B cell (primary cell): ENCODE measurements at regions not wholly inside any gene's neighbourhood (a gene's known extent, or its start where the extent isn't known, plus 50 kb on each side); places are given as distances from the start of the nearest gene placed in this dataset.

Experiments used
- ATAC-seq: fragments of 200-7000 bp; cut with Tn5 transposase; one replicate; pipeline ENCODE4 v1.10.0; 2021; ENCODE audit warnings: low read depth, mild to moderate bottlenecking, moderate number of reproducible peaks, moderate library complexity
- CTCF ChIA-PET: fragments of 350-600 bp; sonication (Branson Sonifier 250); formaldehyde crosslinking; loops from one replicate; lab custom pipeline; 2021; ENCODE audit warnings: antibody characterized with exemption, inconsistent platforms; lab: Charles Lee
- POLR2A ChIA-PET: fragments of 350-600 bp; sonication (Branson Sonifier 250); formaldehyde crosslinking; loops from one replicate; lab custom pipeline; 2021; ENCODE audit warnings: antibody characterized with exemption; lab: Charles Lee
- DNase-seq: peaks from one replicate; pipeline ENCODE4 v3.0.0; 2013
- H2AFZ ChIP-seq: 2 replicates; pipeline ENCODE4 v1.6.1; 2012; ENCODE audit warnings: mild to moderate bottlenecking, low read depth, low read length; ENCODE audit not compliant: insufficient read depth, poor library complexity, severe bottlenecking
- H3K27ac ChIP-seq, 2 donors: 1 replicate in 1 of 2; 2 replicates in 1 of 2; pipeline ENCODE4 v1.5.1; 2012 to 2013; ENCODE audit warnings: low read length in 2 of 2, mild to moderate bottlenecking in 2 of 2, moderate library complexity in 1 of 2
- H3K27me3 ChIP-seq, 4 experiments: fragments of 200-600 bp in 1 of 4; sonication (generic) in 1 of 4; replicated peaks in 1 of 4; 1 replicate in 2 of 4; 2 replicates in 2 of 4; pipeline versions ENCODE4 v1.6.1 to v1.7.0; 2013 to 2016; ENCODE audit warnings: low read length in 3 of 4, mild to moderate bottlenecking in 2 of 4, mixed read lengths in 1 of 4, moderate library complexity in 1 of 4; ENCODE audit not compliant: insufficient read depth in 4 of 4, control insufficient read depth in 3 of 4; ENCODE audit errors: control extremely low read depth in 1 of 4
- H3K36me3 ChIP-seq, 2 experiments: replicated peaks in 1 of 2; 1 replicate in 1 of 2; 2 replicates in 1 of 2; pipeline versions ENCODE4 v1.6.1 to v1.7.1; 2013; ENCODE audit warnings: low read length in 1 of 2; ENCODE audit not compliant: insufficient read depth in 2 of 2, control insufficient read depth in 1 of 2; ENCODE audit errors: control extremely low read depth in 1 of 2, extremely low read depth in 1 of 2
- H3K4me1 ChIP-seq, 2 donors: fragments of 200-600 bp in 1 of 2; sonication (generic) in 1 of 2; 1 replicate in 1 of 2; 2 replicates in 1 of 2; pipeline versions ENCODE4 v1.5.1 to v1.6.1; 2013 to 2017; ENCODE audit warnings: low read length in 2 of 2; ENCODE audit not compliant: control insufficient read depth in 2 of 2, insufficient read depth in 2 of 2
- H3K4me2 ChIP-seq: replicated peaks from 2 replicates; pipeline ENCODE3; 2012; ENCODE audit warnings: mild to moderate bottlenecking, low read depth, low read length; ENCODE audit not compliant: poor library complexity, severe bottlenecking
- H3K4me3 ChIP-seq, 5 experiments: fragments of 200-600 bp in 1 of 5; sonication (generic) in 1 of 5; 1 replicate in 3 of 5; 2 replicates in 2 of 5; pipeline versions ENCODE4 v1.5.1 to v1.7.0; 2011 to 2016; ENCODE audit warnings: low read length in 4 of 5, mild to moderate bottlenecking in 4 of 5, low read depth in 2 of 5, control low read depth in 1 of 5, moderate library complexity in 1 of 5; ENCODE audit not compliant: insufficient read depth in 1 of 5; ENCODE audit errors: control extremely low read depth in 1 of 5, extremely low read depth in 1 of 5
- H3K79me2 ChIP-seq: fragments of 200-600 bp; sonication (generic); one replicate; pipeline ENCODE4 v1.6.0; 2016; ENCODE audit warnings: low read length; ENCODE audit not compliant: control insufficient read depth, insufficient read depth
- H3K9ac ChIP-seq: fragments of 200-600 bp; sonication (generic); 2 replicates; pipeline ENCODE4 v1.6.1; 2017; ENCODE audit warnings: mild to moderate bottlenecking, low read length, moderate library complexity
- H3K9me3 ChIP-seq, 3 donors: one replicate each; pipeline versions ENCODE4 v1.6.1 to v1.7.1; 2013; ENCODE audit warnings: low read length in 2 of 3; ENCODE audit not compliant: control insufficient read depth in 2 of 3, insufficient read depth in 1 of 3; ENCODE audit errors: control extremely low read depth in 1 of 3
- H4K20me1 ChIP-seq: 2 replicates; pipeline ENCODE4 v1.6.0; 2012; ENCODE audit warnings: mild to moderate bottlenecking, low read length; ENCODE audit not compliant: insufficient read depth, control insufficient read depth, poor library complexity, severe bottlenecking
- H3K27ac Mint-ChIP-seq: one replicate; pipeline ENCODE4 v1.8.0; 2021; ENCODE audit warnings: mixed read lengths
- H3K27me3 Mint-ChIP-seq: one replicate; pipeline ENCODE4 v1.8.0; 2021; ENCODE audit warnings: mixed read lengths
- H3K4me1 Mint-ChIP-seq: one replicate; pipeline ENCODE4 v1.8.0; 2021; ENCODE audit warnings: mixed read lengths
- H3K4me3 Mint-ChIP-seq: one replicate; pipeline ENCODE4 v1.8.0; 2021; ENCODE audit warnings: mixed read lengths
- H3K9me3 Mint-ChIP-seq: one replicate; pipeline ENCODE4 v1.8.0; 2022; ENCODE audit warnings: mixed read lengths; ENCODE audit not compliant: insufficient read depth
- EZH2 ChIP-seq: IDR thresholded peaks from 2 replicates; pipeline ENCODE4 v1.6.1; 2012; ENCODE audit warnings: borderline replicate concordance, low read depth, mild to moderate bottlenecking, moderate library complexity, low read length; ENCODE audit not compliant: insufficient read depth, poor library complexity, severe bottlenecking
- WGBS: methylation state at CpG from one replicate; pipeline ENCODE4 v1.1.5; 2013; ENCODE audit warnings: missing lambda C conversion rate; ENCODE audit not compliant: insufficient coverage; 5-methylcytosine and 5-hydroxymethylcytosine counted together
- intact Hi-C: fragments of 100-400 bp; cut with micrococcal nuclease; formaldehyde crosslinking; loops from one replicate; pipeline ENCODE4 v1.10.0; 2022
- TF ChIP-seq, protein P1 (sequence below): fragments of 200-600 bp; IDR thresholded peaks from one replicate; pipeline ENCODE4 v1.8.0; 2022; ENCODE audit warnings: antibody characterized with exemption, mild to moderate bottlenecking

DNA sequence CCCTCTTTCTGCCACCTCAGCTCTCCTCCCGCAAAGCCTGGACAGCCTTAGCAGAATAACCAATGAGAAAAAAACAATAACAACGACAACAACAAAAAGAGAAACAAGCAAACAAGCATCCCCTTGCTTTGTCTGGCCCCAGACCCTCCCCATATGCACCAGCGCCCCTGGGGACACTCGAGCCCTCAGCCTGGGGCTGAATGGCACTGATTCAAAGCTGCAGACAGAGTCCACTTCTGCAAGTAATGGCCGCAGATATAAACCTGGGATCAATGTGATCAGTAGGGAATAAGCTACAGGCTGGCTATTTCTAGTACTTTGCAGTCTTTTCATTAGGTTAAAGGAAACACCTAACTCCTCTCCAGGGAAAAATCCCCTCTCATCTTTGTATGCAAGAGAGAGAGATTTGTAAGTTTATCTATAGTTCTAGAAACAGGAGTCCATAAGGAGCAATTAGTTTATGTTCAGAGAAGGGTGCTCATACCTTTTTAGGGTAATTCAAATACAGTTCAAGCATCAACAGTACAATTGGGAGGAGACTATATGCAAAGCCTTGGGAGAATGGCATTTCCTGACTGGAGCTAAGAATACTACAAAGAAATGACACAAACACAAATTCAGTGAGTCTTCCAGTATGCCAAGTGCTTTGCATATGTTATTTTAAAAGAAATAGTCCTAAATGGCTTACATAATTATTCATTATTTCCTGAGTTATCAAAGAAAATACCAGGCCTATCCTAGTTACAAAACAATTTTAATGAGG lies 122.3 kb upstream of the DDX18 start:
- Histone ChIP-seq H3K9ac (no peak overlapping the region), H2AFZ (no peak overlapping the region), H3K36me3 (no peaks in the 10 kb centered on the region), H3K9me3 (no peaks in the 10 kb centered on the region), H3K4me2 (no peak overlapping the region), H3K4me3 (no peak overlapping the region), H3K79me2 (no peaks in the 10 kb centered on the region), H3K4me1 (no peaks in the 10 kb centered on the region), H3K27me3 (no peaks in the 10 kb centered on the region), H3K27ac (no peak overlapping the region), H4K20me1 (no peaks in the 10 kb centered on the region)
- CTCF ChIA-PET: no interaction called here
- Mint-ChIP-seq H3K27ac (no peak overlapping the region), H3K9me3 (no peaks in the 10 kb centered on the region), H3K4me1 (no peaks in the 10 kb centered on the region), H3K27me3 (no peaks in the 10 kb centered on the region), H3K4me3 (no peak overlapping the region)
- DNase-seq (no peak), ATAC-seq (no peak)
- POLR2A ChIA-PET: no interaction called here
- intact Hi-C loops: no loop called here
- TF ChIP-seq EZH2: no peak
- TF ChIP-seq, protein P1, sequence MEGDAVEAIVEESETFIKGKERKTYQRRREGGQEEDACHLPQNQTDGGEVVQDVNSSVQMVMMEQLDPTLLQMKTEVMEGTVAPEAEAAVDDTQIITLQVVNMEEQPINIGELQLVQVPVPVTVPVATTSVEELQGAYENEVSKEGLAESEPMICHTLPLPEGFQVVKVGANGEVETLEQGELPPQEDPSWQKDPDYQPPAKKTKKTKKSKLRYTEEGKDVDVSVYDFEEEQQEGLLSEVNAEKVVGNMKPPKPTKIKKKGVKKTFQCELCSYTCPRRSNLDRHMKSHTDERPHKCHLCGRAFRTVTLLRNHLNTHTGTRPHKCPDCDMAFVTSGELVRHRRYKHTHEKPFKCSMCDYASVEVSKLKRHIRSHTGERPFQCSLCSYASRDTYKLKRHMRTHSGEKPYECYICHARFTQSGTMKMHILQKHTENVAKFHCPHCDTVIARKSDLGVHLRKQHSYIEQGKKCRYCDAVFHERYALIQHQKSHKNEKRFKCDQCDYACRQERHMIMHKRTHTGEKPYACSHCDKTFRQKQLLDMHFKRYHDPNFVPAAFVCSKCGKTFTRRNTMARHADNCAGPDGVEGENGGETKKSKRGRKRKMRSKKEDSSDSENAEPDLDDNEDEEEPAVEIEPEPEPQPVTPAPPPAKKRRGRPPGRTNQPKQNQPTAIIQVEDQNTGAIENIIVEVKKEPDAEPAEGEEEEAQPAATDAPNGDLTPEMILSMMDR: no peak
- WGBS: 70% methylated on average over 4 of the region's 5 CpGs

DNA sequence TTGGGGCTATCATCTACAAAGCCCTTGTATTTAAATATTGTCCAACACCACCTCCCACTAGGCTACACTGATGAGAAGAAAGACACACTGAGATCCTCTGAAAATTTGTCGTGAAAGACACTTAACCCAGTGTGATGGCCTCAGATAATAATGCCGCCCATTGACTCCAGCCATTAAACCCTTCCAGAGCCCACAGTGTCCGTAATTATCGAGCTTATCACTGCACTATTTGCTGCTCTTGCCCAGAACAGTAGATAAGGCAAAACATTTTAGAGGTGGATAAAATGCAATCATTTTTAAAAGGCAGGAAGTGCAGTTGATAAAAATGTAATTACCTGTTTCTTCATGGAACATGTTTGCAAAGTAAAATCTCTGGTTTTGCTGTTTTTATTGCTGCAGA lies 121.3 kb upstream of the DDX18 start:
- Mint-ChIP-seq H3K27me3 (no peaks in the 10 kb centered on the region), H3K4me1 (no peaks in the 10 kb centered on the region), H3K9me3 (no peaks in the 10 kb centered on the region), H3K27ac (no peak overlapping the region), H3K4me3 (no peak overlapping the region)
- CTCF ChIA-PET: no interaction called here
- H3K36me3 ChIP-seq: no peaks in the 10 kb centered on the region
- H3K4me2 ChIP-seq: no peak overlapping the region
- ATAC-seq (no peak), DNase-seq (no peak)
- H3K27me3 ChIP-seq: no peaks in the 10 kb centered on the region
- POLR2A ChIA-PET: no interaction called here
- no peak overlapping the region for H3K9ac ChIP-seq
- WGBS: no CpG with 5 or more reads among the region's 4 CpGs
- no peak overlapping the region for H3K27ac ChIP-seq
- H3K9me3 ChIP-seq: no peaks in the 10 kb centered on the region
- H4K20me1 ChIP-seq: no peaks in the 10 kb centered on the region
- no peaks in the 10 kb centered on the region for H3K79me2 ChIP-seq
- no peak for TF ChIP-seq EZH2
- TF ChIP-seq, protein P1: no peak
- no peak overlapping the region for H3K4me3 ChIP-seq
- H2AFZ ChIP-seq: no peak overlapping the region
- intact Hi-C loops: no loop called here
- H3K4me1 ChIP-seq: no peaks in the 10 kb centered on the region
